ENCODE measurements at regions not wholly inside any gene's neighbourhood (a gene's known extent, or its start where the extent isn't known, plus 50 kb on each side); places are given as distances from the start of the nearest gene placed in this dataset.

DNA sequence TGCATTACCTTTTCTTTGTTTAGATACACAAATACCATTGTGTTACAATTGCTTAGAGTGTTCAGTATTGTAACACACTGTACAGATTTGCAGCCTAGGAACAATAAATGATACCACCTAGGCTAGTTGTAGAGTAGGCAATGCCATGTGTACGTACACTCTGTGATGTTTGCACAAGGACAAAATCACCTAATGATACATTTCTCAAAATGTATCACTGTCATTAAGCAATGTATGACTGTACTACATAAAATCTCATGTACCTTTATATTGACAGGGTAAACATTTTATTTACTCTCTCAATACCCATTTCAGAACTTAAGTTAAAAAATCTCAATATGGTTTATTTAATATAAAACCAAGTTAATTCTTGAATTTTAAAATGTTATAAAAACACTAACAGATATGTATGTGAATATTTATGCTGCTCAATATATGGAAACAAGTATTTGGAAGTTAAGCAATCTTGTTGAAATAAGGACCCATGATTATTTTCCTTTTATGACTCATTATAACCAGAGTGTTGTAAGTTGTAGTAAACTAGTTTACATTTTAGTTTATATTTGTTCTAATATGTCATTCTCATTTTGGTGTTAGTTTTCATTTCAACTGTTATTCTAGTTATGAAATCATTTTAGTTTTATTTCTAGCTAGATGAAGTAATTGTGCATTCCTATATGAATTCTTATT, 409.2 kb downstream of the TLL1 start:
- no TSS peak for BruUV-seq (replicated peaks)
- POLR2A ChIA-PET, result no interaction called here

More for the DNA sequence above, 409.2 kb downstream of the TLL1 start:
- DNase-seq (ENCODE audit: extremely low read depth in 1 of 4, low spot score in 3 of 4) (no peak), ATAC-seq (no peak), FAIRE-seq (no peak)
- H3K36me3 ChIP-seq (ENCODE audit: control insufficient read depth, insufficient read depth, low read length), result no peaks in the 10 kb centered on the region
- CTCF ChIA-PET (ENCODE audit: low intra/inter-chr PET ratio), result no interaction called here
- no peaks in the 10 kb centered on the region for H3K9me1 ChIP-seq (ENCODE audit: control insufficient read depth, insufficient read depth, low read length)
- in situ Hi-C loops (cut with MboI), result no loop called here
- TF ChIP-seq ZC3H8 (IDR thresholded peaks at IDR 0.05) (no peak), CREB3L1 (IDR thresholded peaks at IDR 0.05; ENCODE audit: borderline replicate concordance, low read depth) (no peak), TAL1 (IDR thresholded peaks at IDR 0.05) (no peak), TEAD4 (IDR thresholded peaks at IDR 0.05; ENCODE audit: low read length) (no peak), TEAD4 (CRISPR knock-in tag; IDR thresholded peaks at IDR 0.05; ENCODE audit: borderline replicate concordance) (no peak), PTTG1 (tag; IDR thresholded peaks at IDR 0.05; ENCODE audit: low read depth) (no peak), ZSCAN29 (IDR thresholded peaks at IDR 0.05) (no peak), HNRNPL (IDR thresholded peaks at IDR 0.05; ENCODE audit: low read depth, low read length) (no peak), ZNF239 (CRISPR knock-in tag; IDR thresholded peaks at IDR 0.05) (no peak), ZFP30 (CRISPR knock-in tag; IDR thresholded peaks at IDR 0.05; ENCODE audit: borderline replicate concordance) (no peak), MAFK (IDR thresholded peaks at IDR 0.05; ENCODE audit: low read length) (no peak), RUNX1 (IDR thresholded peaks at IDR 0.05; ENCODE audit: low read depth) (no peak)
- no peak overlapping the region for H2AFZ ChIP-seq (ENCODE audit: low read depth, low read length)
- H3K9me3 ChIP-seq (replicated peaks; ENCODE audit: control insufficient read depth, insufficient read depth, low read depth, low read length), result no peaks in the 10 kb centered on the region
- no peak overlapping the region for H3K4me3 ChIP-seq
- 8% methylated on average over 1 of the region's 1 CpG for WGBS (ENCODE audit: insufficient coverage, low coverage, missing lambda C conversion rate)
- no peaks in the 10 kb centered on the region for H4K20me1 ChIP-seq (replicated peaks; ENCODE audit: control insufficient read depth, insufficient read depth, low read length)
- no peaks in the 10 kb centered on the region for H3K27me3 ChIP-seq (ENCODE audit: control insufficient read depth in 2 of 2, insufficient read depth in 2 of 2, low read length in 2 of 2)
- H3K4me1 ChIP-seq (replicated peaks in 1 of 2; ENCODE audit: control insufficient read depth in 2 of 2, insufficient read depth in 2 of 2, low read length in 2 of 2), result no peaks in the 10 kb centered on the region
- H3K79me2 ChIP-seq (ENCODE audit: control insufficient read depth, insufficient read depth, low read length), result no peaks in the 10 kb centered on the region
- no peak overlapping the region for H3K27ac ChIP-seq (ENCODE audit: extremely low read depth, low read depth, low read length)
- no peak overlapping the region for H3K4me2 ChIP-seq (ENCODE audit: insufficient read depth, low read length)
- H3K9ac ChIP-seq (ENCODE audit: insufficient read depth in 1 of 2, low read depth in 2 of 2, low read length in 2 of 2), result no peak overlapping the region
- intact Hi-C loops (cut with micrococcal nuclease), result no loop called here
